Liver (tissue), 3 donors: ENCODE measurements at regions not wholly inside any gene's neighbourhood (a gene's known extent, or its start where the extent isn't known, plus 50 kb on each side); places are given as distances from the start of the nearest gene placed in this dataset.

ENCODE experiments used
- JUND ChIP-seq, 2 donors: IDR thresholded peaks; 2 replicates each; pipeline ENCODE4 v1.6.1; 2016; ENCODE audit warnings: antibody characterized with exemption in 2 of 2
- SP1 ChIP-seq: IDR thresholded peaks from 2 replicates; pipeline ENCODE4 v1.6.1; 2018; ENCODE audit warnings: antibody characterized with exemption, mild to moderate bottlenecking
- YY1 ChIP-seq: IDR thresholded peaks from 2 replicates; pipeline ENCODE4 v1.6.1; 2016; ENCODE audit warnings: antibody characterized with exemption, mild to moderate bottlenecking
- TF ChIP-seq, protein P1 (sequence below): fragments of 150-350 bp; IDR thresholded peaks from 2 replicates; pipeline ENCODE4 v1.5.1; 2017; ENCODE audit warnings: improper control_type of control experiment, low read depth, low read length; ENCODE audit not compliant: missing input control
- TF ChIP-seq, protein P2 (sequence below): IDR thresholded peaks from 2 replicates; pipeline ENCODE4 v1.6.1; 2016; ENCODE audit warnings: antibody characterized with exemption
- TF ChIP-seq, protein P3 (sequence below): IDR thresholded peaks from 2 replicates; pipeline ENCODE4 v1.6.1; 2016; ENCODE audit warnings: antibody characterized with exemption
- donor health status: healthy.
- donor health status: healthy.

DNA sequence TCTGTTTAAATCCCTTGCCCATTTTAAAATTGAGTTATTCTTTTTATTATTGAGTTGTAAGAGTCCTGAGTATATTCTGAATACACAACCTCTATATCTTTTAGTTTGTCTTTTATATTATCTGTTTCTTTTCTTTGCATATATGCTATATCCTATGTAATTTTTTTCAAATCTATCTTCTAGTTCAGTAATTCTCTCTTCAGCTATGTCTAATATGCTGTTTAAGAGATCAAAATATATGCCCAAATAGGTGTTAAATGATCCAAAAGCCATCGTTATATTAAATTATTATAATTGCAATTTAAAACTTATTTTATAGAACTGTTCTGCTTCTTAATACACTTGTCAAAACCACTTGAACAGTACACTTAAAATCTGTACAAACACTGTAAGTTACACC, 107.4 kb upstream of the TSPAN5 start:
- TF ChIP-seq YY1 (no peak), SP1 (no peak), JUND (IDR thresholded peaks at IDR 0.05) (no peak)
- TF ChIP-seq, protein P1, sequence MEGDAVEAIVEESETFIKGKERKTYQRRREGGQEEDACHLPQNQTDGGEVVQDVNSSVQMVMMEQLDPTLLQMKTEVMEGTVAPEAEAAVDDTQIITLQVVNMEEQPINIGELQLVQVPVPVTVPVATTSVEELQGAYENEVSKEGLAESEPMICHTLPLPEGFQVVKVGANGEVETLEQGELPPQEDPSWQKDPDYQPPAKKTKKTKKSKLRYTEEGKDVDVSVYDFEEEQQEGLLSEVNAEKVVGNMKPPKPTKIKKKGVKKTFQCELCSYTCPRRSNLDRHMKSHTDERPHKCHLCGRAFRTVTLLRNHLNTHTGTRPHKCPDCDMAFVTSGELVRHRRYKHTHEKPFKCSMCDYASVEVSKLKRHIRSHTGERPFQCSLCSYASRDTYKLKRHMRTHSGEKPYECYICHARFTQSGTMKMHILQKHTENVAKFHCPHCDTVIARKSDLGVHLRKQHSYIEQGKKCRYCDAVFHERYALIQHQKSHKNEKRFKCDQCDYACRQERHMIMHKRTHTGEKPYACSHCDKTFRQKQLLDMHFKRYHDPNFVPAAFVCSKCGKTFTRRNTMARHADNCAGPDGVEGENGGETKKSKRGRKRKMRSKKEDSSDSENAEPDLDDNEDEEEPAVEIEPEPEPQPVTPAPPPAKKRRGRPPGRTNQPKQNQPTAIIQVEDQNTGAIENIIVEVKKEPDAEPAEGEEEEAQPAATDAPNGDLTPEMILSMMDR = no peak
- TF ChIP-seq, protein P2, sequence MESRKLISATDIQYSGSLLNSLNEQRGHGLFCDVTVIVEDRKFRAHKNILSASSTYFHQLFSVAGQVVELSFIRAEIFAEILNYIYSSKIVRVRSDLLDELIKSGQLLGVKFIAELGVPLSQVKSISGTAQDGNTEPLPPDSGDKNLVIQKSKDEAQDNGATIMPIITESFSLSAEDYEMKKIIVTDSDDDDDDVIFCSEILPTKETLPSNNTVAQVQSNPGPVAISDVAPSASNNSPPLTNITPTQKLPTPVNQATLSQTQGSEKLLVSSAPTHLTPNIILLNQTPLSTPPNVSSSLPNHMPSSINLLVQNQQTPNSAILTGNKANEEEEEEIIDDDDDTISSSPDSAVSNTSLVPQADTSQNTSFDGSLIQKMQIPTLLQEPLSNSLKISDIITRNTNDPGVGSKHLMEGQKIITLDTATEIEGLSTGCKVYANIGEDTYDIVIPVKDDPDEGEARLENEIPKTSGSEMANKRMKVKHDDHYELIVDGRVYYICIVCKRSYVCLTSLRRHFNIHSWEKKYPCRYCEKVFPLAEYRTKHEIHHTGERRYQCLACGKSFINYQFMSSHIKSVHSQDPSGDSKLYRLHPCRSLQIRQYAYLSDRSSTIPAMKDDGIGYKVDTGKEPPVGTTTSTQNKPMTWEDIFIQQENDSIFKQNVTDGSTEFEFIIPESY = no peak
- TF ChIP-seq, protein P3, sequence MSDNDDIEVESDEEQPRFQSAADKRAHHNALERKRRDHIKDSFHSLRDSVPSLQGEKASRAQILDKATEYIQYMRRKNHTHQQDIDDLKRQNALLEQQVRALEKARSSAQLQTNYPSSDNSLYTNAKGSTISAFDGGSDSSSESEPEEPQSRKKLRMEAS = no peak
